Immature natural killer cell (primary cell): ENCODE measurements at regions not wholly inside any gene's neighbourhood (a gene's known extent, or its start where the extent isn't known, plus 50 kb on each side); places are given as distances from the start of the nearest gene placed in this dataset.

Experiments used
- DNase-seq, 3 donors: peaks; one replicate each; pipeline ENCODE4 v3.0.0; 2022; ENCODE audit warnings: mixed read lengths in 1 of 3
- H3K27ac Mint-ChIP-seq, 6 donors: one replicate each; pipeline ENCODE4 v1.8.0; 2020; ENCODE audit warnings: mixed read lengths in 6 of 6, mild to moderate bottlenecking in 5 of 6, inconsistent platforms in 4 of 6, moderate library complexity in 3 of 6
- H3K27me3 Mint-ChIP-seq, 3 donors: one replicate each; pipeline ENCODE4 v1.8.0; 2020 to 2021; ENCODE audit warnings: low read depth in 3 of 3, mild to moderate bottlenecking in 3 of 3, mixed read lengths in 3 of 3, moderate library complexity in 3 of 3, inconsistent platforms in 1 of 3
- H3K36me3 Mint-ChIP-seq, 3 donors: one replicate each; pipeline ENCODE4 v1.8.0; 2020; ENCODE audit warnings: mixed read lengths in 3 of 3, inconsistent platforms in 2 of 3, mild to moderate bottlenecking in 2 of 3
- H3K4me1 Mint-ChIP-seq, 2 donors: one replicate each; pipeline ENCODE4 v1.8.0; 2020; ENCODE audit warnings: inconsistent platforms in 2 of 2, mild to moderate bottlenecking in 2 of 2, mixed read lengths in 2 of 2, moderate library complexity in 1 of 2
- H3K4me3 Mint-ChIP-seq, 5 donors: one replicate each; pipeline ENCODE4 v1.8.0; 2020; ENCODE audit warnings: mild to moderate bottlenecking in 5 of 5, mixed read lengths in 5 of 5, inconsistent platforms in 3 of 5, moderate library complexity in 3 of 5
- H3K9me3 Mint-ChIP-seq, 6 donors: one replicate each; pipeline ENCODE4 v1.8.0; 2020; ENCODE audit warnings: mild to moderate bottlenecking in 6 of 6, mixed read lengths in 6 of 6, inconsistent platforms in 4 of 6, moderate library complexity in 3 of 6

DNA sequence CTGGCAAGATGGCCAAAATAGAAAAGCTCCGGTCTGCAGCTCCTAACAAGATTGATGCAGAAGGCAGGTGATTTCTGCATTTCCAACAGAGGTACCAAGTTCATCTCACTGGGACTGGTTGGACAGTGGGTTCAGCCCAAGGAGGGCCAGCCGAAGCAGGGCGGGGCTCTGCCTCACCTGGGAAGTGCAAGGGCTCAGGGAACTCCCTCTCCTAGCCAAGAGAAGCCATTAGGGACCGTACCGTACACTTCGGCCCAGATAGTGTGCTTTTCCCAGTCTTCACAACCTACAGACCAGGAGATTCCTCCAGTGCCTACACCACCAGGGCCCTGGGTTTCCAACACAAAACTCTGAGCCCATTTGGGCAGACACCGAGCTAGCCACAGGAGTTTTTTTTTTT, 277.8 kb downstream of the SLCO4C1 start:
- peaks cover 0 to 9% (median 4%) of the 10 kb centered on the region in 6 donors for H3K9me3 Mint-ChIP-seq
- H3K4me3 Mint-ChIP-seq, result no peak overlapping the region
- no peak for DNase-seq
- peaks cover 0 to 7% (median 0%) of the 10 kb centered on the region in 3 donors for H3K27me3 Mint-ChIP-seq
- H3K27ac Mint-ChIP-seq, result no peak overlapping the region
- H3K36me3 Mint-ChIP-seq, result peaks cover 0 to 3% (median 0%) of the 10 kb centered on the region in 3 donors
- no peaks in the 10 kb centered on the region for H3K4me1 Mint-ChIP-seq

DNA sequence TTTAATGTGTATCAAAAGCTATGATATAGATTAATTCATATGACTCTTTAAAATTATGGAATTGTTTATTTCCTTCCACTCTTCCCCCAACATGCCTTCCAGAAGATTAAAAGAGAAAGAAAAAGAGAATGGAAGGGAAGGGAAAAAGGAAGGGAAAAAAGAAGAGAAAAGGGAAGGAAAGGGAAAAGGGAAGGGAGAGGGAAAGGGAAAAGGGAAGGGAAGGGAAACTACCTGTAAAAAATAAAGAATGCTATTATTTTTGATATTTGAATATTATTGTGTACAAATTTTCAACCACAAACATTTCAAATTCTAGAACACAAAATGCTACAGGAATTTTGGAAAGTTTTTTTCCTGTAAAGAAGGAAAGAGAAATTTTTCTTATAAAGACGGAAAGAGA, 281.7 kb downstream of the SLCO4C1 start:
- Mint-ChIP-seq H3K36me3 (no peaks in the 10 kb centered on the region), H3K4me1 (no peaks in the 10 kb centered on the region), H3K27me3 (peaks cover 0 to 1% (median 0%) of the 10 kb centered on the region in 3 donors), H3K9me3 (peaks cover 0 to 3% (median 0%) of the 10 kb centered on the region in 6 donors), H3K27ac (no peak overlapping the region), H3K4me3 (no peak overlapping the region)
- no peak for DNase-seq

- no peak for DNase-seq
- no peak overlapping the region for H3K4me3 Mint-ChIP-seq
Measured at GRCh38 chr5:102010644-102011043, 285.4 kb downstream of the SLCO4C1 start.

GRCh38 chr5:101997235-101997634, 298.8 kb downstream of the SLCO4C1 start:
- Mint-ChIP-seq H3K36me3 (no peaks in the 10 kb centered on the region), H3K27ac (no peak overlapping the region), H3K4me3 (no peak overlapping the region), H3K4me1 (no peaks in the 10 kb centered on the region), H3K27me3 (peaks cover 0 to 3% (median 3%) of the 10 kb centered on the region in 3 donors), H3K9me3 (peaks cover 0 to 2% (median 0%) of the 10 kb centered on the region in 6 donors)
- no peak for DNase-seq

More at GRCh38 chr5:102010644-102011043, 285.4 kb downstream of the SLCO4C1 start:
- Mint-ChIP-seq H3K27ac (no peak overlapping the region), H3K36me3 (no peaks in the 10 kb centered on the region), H3K9me3 (peaks cover 0 to 3% (median 0%) of the 10 kb centered on the region in 6 donors), H3K4me1 (no peaks in the 10 kb centered on the region), H3K27me3 (no peaks in the 10 kb centered on the region)

- no peaks in the 10 kb centered on the region for H3K9me3 Mint-ChIP-seq
- peaks cover 0 to 3% (median 3%) of the 10 kb centered on the region in 3 donors for H3K27me3 Mint-ChIP-seq
- H3K4me3 Mint-ChIP-seq, result no peak overlapping the region
- no peaks in the 10 kb centered on the region for H3K36me3 Mint-ChIP-seq
- no peak for DNase-seq
- no peaks in the 10 kb centered on the region for H3K4me1 Mint-ChIP-seq
- H3K27ac Mint-ChIP-seq, result no peak overlapping the region
Measured at GRCh38 chr5:101995585-101995984, 300.5 kb downstream of the SLCO4C1 start.

DNA sequence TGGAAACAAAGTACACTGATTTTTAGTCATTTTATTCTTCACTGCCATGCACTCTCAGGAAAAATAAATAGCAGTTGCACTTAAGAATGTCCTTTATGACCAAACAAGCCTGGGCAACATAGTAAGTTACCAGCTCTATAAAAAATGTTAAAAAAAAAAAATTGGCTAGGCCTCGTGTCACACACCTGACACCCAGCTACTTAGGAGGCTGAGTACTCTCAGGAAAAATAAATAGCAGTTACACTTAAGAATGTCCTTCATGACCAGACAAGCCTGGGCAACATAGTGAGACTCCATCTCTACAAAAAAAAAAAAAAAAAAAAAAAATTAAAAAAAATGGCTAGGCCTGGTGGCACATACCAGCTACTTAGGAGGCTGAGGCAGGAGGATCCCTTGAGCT, 304.6 kb downstream of the SLCO4C1 start:
- Mint-ChIP-seq H3K27ac (no peak overlapping the region), H3K27me3 (peaks cover 0 to 5% (median 3%) of the 10 kb centered on the region in 3 donors), H3K4me1 (no peaks in the 10 kb centered on the region), H3K36me3 (no peaks in the 10 kb centered on the region), H3K4me3 (no peak overlapping the region), H3K9me3 (no peaks in the 10 kb centered on the region)
- DNase-seq, result no peak

GRCh38 chr5:101989659-101990058, 306.4 kb downstream of the SLCO4C1 start:
- peaks cover 0 to 2% (median 0%) of the 10 kb centered on the region in 6 donors for H3K9me3 Mint-ChIP-seq
- no peak overlapping the region for H3K27ac Mint-ChIP-seq
- DNase-seq, result no peak
- H3K4me3 Mint-ChIP-seq, result no peak overlapping the region
- H3K27me3 Mint-ChIP-seq, result peaks cover 0 to 5% (median 5%) of the 10 kb centered on the region in 3 donors
- H3K4me1 Mint-ChIP-seq, result no peaks in the 10 kb centered on the region
- H3K36me3 Mint-ChIP-seq, result no peaks in the 10 kb centered on the region

GRCh38 chr5:101977729-101978345, 318.2 kb downstream of the SLCO4C1 start:
- Mint-ChIP-seq H3K9me3 (no peaks in the 10 kb centered on the region), H3K4me1 (no peaks in the 10 kb centered on the region), H3K27me3 (peaks cover 0 to 2% (median 0%) of the 10 kb centered on the region in 3 donors), H3K4me3 (no peak overlapping the region), H3K36me3 (no peaks in the 10 kb centered on the region), H3K27ac (no peak overlapping the region)
- peak in 1 of 3 donors; percentile 3 for DNase-seq

DNA sequence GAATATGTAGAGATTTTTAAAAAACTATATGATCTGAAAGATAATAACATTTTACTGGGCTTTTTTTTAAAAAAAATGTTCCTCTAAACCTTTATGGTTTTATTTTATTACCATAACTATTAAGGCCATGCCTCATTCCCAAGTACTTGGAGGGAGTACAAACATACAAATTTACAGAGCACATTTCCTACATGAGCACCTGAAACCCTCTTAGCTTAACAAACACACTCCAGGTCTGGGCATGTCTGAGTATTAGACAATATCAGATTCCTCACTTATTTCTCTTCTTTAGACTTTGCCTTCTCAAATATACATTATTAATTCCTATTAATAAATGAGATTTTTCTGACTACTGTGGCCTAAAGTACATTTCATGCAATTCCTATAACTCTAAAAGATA, 319.2 kb downstream of the SLCO4C1 start:
- no peaks in the 10 kb centered on the region for H3K4me1 Mint-ChIP-seq
- H3K9me3 Mint-ChIP-seq, result no peaks in the 10 kb centered on the region
- no peak for DNase-seq
- H3K36me3 Mint-ChIP-seq, result no peaks in the 10 kb centered on the region
- peaks cover 0 to 2% (median 0%) of the 10 kb centered on the region in 3 donors for H3K27me3 Mint-ChIP-seq
- H3K27ac Mint-ChIP-seq, result no peak overlapping the region
- H3K4me3 Mint-ChIP-seq, result no peak overlapping the region

- Mint-ChIP-seq H3K27me3 (peaks cover 0 to 4% (median 2%) of the 10 kb centered on the region in 3 donors), H3K4me1 (no peaks in the 10 kb centered on the region), H3K36me3 (no peaks in the 10 kb centered on the region), H3K4me3 (no peak overlapping the region), H3K27ac (no peak overlapping the region), H3K9me3 (no peaks in the 10 kb centered on the region)
- no peak for DNase-seq
Measured at GRCh38 chr5:101969742-101970141, 326.3 kb downstream of the SLCO4C1 start.

DNA sequence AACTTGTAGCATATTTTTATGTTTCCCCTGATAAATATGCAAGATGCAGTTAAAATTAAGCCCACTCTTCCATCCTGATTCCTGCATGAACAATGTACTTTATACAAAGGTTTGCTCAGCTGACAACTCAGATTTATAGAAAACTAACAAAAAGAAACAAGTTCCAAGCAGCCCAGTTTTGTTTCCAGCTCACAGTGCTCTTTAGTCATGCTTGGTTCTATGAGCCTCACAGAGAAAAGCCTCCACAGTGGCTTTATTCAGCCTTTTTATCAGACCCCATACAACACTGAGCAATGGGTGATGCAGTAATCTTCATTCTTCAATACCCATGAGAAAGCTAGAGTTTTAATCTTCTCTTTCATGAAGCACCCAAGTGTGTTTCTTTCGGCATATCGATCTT, 329.6 kb downstream of the SLCO4C1 start:
- Mint-ChIP-seq H3K27ac (no peak overlapping the region), H3K27me3 (peaks cover 0 to 4% (median 3%) of the 10 kb centered on the region in 3 donors), H3K36me3 (no peaks in the 10 kb centered on the region), H3K4me1 (no peaks in the 10 kb centered on the region), H3K4me3 (no peak overlapping the region), H3K9me3 (peaks cover 0 to 1% (median 0%) of the 10 kb centered on the region in 6 donors)
- DNase-seq, result no peak

- peaks cover 0 to 4% (median 0%) of the 10 kb centered on the region in 6 donors for H3K9me3 Mint-ChIP-seq
- H3K27ac Mint-ChIP-seq, result no peak overlapping the region
- no peaks in the 10 kb centered on the region for H3K4me1 Mint-ChIP-seq
- H3K36me3 Mint-ChIP-seq, result no peaks in the 10 kb centered on the region
- no peak overlapping the region for H3K4me3 Mint-ChIP-seq
- no peak for DNase-seq
- H3K27me3 Mint-ChIP-seq, result no peaks in the 10 kb centered on the region
Measured at GRCh38 chr5:101955891-101956290, 340.2 kb downstream of the SLCO4C1 start.

DNA sequence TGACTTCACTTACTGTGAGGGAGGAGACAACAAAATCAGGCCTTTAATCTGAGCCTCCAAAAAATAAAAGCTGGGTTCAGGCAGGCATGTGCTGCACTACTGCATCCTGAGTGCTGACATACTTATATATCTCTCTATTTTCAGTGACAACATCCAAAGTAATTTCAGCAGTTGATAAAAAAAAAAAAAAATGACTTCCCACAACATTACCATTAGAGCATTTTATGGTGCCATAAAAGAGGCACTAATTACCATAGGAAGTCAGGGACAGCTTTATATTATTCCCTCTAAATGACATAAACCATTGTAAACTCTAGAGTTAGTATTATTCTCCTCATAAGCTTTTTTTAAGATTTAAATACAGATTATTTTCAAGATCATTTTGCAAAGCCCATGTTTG, 346.1 kb downstream of the SLCO4C1 start:
- Mint-ChIP-seq H3K27me3 (no peaks in the 10 kb centered on the region), H3K27ac (no peak overlapping the region), H3K36me3 (no peaks in the 10 kb centered on the region), H3K4me3 (no peak overlapping the region), H3K4me1 (no peaks in the 10 kb centered on the region), H3K9me3 (peaks cover 0 to 2% (median 0%) of the 10 kb centered on the region in 6 donors)
- no peak for DNase-seq

- Mint-ChIP-seq H3K27me3 (no peaks in the 10 kb centered on the region), H3K9me3 (peaks cover 0 to 2% (median 0%) of the 10 kb centered on the region in 6 donors), H3K4me3 (no peak overlapping the region), H3K27ac (no peak overlapping the region), H3K36me3 (no peaks in the 10 kb centered on the region), H3K4me1 (no peaks in the 10 kb centered on the region)
- no peak for DNase-seq
Measured at GRCh38 chr5:101948615-101949014, 347.5 kb downstream of the SLCO4C1 start.

GRCh38 chr5:101943784-101944183, 352.3 kb downstream of the SLCO4C1 start:
- no peak for DNase-seq
- Mint-ChIP-seq H3K27me3 (peaks cover 0 to 3% (median 0%) of the 10 kb centered on the region in 3 donors), H3K4me3 (no peak overlapping the region), H3K4me1 (no peaks in the 10 kb centered on the region), H3K27ac (no peak overlapping the region), H3K9me3 (peaks cover 0 to under 1% (median 0%) of the 10 kb centered on the region in 6 donors), H3K36me3 (no peaks in the 10 kb centered on the region)
